ENCODE measurements at regions not wholly inside any gene's neighbourhood (a gene's known extent, or its start where the extent isn't known, plus 50 kb on each side); places are given as distances from the start of the nearest gene placed in this dataset.
"Not testable (repeated sequence)": the region's sequence is repeated elsewhere in the genome, so short reads cannot be mapped to it uniquely, and the experiment has no call there.

DNA sequence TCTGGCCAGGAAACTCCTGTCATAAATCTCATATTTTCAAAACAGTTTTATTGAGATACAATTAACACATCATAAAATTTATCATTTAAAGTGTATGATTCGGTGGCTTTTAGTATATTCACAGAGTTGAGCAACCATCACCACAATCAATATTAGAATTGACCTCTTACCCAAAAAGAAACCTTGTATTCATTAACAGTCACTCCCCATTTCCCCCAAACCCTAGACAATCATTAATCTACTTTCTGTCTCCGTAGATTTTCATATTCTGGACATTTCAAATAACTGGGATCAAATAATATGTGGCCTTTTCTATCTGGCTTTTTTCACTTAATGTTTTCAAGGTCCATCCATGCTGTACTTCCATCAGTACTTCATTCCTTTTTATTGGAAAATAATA lies 145.7 kb upstream of the RORA start:
- H3K36me3 Mint-ChIP-seq (ENCODE audit: low read depth): no peaks in the 10 kb centered on the region
- H3K27ac Mint-ChIP-seq: no peak overlapping the region
- DNase-seq (no peak), ATAC-seq (no peak)
- ChIA-PET POLR2A (no interaction called here), CTCF (no interaction called here)
- no peak for TF ChIP-seq CTCF (IDR thresholded peaks at IDR 0.05)
- no peaks in the 10 kb centered on the region for H3K4me1 Mint-ChIP-seq (ENCODE audit: low read depth)
- no peaks in the 10 kb centered on the region for H3K9me3 Mint-ChIP-seq
- H3K27me3 Mint-ChIP-seq: peaks cover 14% of the 10 kb centered on the region
- no peak overlapping the region for H3K4me3 Mint-ChIP-seq
- intact Hi-C loops (cut with micrococcal nuclease): no loop called here

DNA sequence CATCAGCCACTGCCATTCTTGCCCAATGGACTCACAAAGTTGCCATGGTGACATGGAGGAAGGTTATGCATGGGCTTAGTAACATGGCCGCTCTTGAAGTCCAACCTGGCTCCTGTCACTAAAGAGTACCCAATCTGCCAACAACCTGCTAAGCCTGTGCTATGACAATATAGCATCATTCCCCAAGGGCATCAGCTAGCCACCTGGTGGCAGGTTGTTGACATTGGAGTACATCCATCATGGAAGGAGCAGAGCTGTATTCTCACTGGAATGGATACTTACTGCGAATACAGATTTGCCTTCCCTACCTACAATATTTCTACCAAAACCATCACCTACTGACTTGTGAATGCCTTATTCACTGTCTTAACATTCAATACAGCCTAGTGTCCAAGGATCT lies 138.9 kb upstream of the RORA start:
- no peak for TF ChIP-seq CTCF (IDR thresholded peaks at IDR 0.05)
- peak; percentile 2 for DNase-seq
- no peak overlapping the region for H3K27ac Mint-ChIP-seq
- ATAC-seq: no peak
- H3K4me3 Mint-ChIP-seq: no peak overlapping the region
- intact Hi-C loops (cut with micrococcal nuclease): no loop called here
- no peaks in the 10 kb centered on the region for H3K4me1 Mint-ChIP-seq (ENCODE audit: low read depth)
- CTCF ChIA-PET: no interaction called here
- peaks cover 10% of the 10 kb centered on the region for H3K27me3 Mint-ChIP-seq
- no peaks in the 10 kb centered on the region for H3K36me3 Mint-ChIP-seq (ENCODE audit: low read depth)
- peaks cover 5% of the 10 kb centered on the region for H3K9me3 Mint-ChIP-seq
- POLR2A ChIA-PET: no interaction called here

GRCh38 chr15:61364871-61365270 lies 135.8 kb upstream of the RORA start:
- CTCF ChIA-PET: no interaction called here
- no peak overlapping the region for H3K4me3 Mint-ChIP-seq
- POLR2A ChIA-PET: no interaction called here
- H3K27me3 Mint-ChIP-seq: peaks cover 14% of the 10 kb centered on the region
- DNase-seq (no peak), ATAC-seq (no peak)
- H3K36me3 Mint-ChIP-seq (ENCODE audit: low read depth): no peaks in the 10 kb centered on the region
- intact Hi-C loops (cut with micrococcal nuclease): no loop called here
- no peak for TF ChIP-seq CTCF (IDR thresholded peaks at IDR 0.05)
- no peaks in the 10 kb centered on the region for H3K4me1 Mint-ChIP-seq (ENCODE audit: low read depth)
- no peak overlapping the region for H3K27ac Mint-ChIP-seq
- peaks cover 5% of the 10 kb centered on the region for H3K9me3 Mint-ChIP-seq

GRCh38 chr15:61362912-61363311 lies 133.8 kb upstream of the RORA start:
- H3K9me3 Mint-ChIP-seq; H3K27ac Mint-ChIP-seq; H3K36me3 Mint-ChIP-seq (ENCODE audit: low read depth); ATAC-seq; CTCF ChIA-PET; POLR2A ChIA-PET; intact Hi-C loops (cut with micrococcal nuclease); H3K4me1 Mint-ChIP-seq (ENCODE audit: low read depth); DNase-seq; H3K4me3 Mint-ChIP-seq: not testable (repeated sequence)
- H3K27me3 Mint-ChIP-seq: peaks cover 16% of the 10 kb centered on the region

- peaks cover 12% of the 10 kb centered on the region for H3K27me3 Mint-ChIP-seq
- no peak overlapping the region for H3K4me3 Mint-ChIP-seq
- H3K4me1 Mint-ChIP-seq (ENCODE audit: low read depth): no peaks in the 10 kb centered on the region
- DNase-seq (no peak), ATAC-seq (no peak)
- ChIA-PET CTCF (no interaction called here), POLR2A (interaction anchor here (0.7 kb wide), 1 partner anchor 514 kb away, joined by 3 read pairs; no protein-coding TSS in a partner anchor)
- H3K36me3 Mint-ChIP-seq (ENCODE audit: low read depth): no peaks in the 10 kb centered on the region
- H3K9me3 Mint-ChIP-seq: no peaks in the 10 kb centered on the region
- H3K27ac Mint-ChIP-seq: no peak overlapping the region
- intact Hi-C loops (cut with micrococcal nuclease): no loop called here
- TF ChIP-seq CTCF (IDR thresholded peaks at IDR 0.05): no peak
Observed at GRCh38 chr15:61344293-61344692, 115.2 kb upstream of the RORA start.

DNA sequence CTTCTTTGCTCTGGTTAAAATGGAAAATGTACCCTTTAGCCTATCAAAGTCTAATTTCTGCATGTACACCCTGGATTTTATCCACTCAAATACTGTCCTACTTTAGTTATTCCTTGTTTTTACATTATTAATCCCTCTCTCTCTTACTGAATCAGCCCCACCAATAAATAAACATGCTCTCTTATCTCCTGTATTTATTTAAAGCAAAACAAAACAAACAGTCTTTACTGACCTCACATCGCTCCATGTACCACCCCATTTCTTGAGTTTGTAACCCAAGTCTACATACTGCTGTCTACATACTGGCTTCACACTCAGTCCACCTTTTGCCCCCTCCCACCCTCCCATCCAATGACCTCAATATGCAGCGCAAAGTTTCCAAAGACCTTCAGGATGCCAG lies 113.3 kb upstream of the RORA start:
- no peak for TF ChIP-seq CTCF (IDR thresholded peaks at IDR 0.05)
- CTCF ChIA-PET: no interaction called here
- ATAC-seq: no peak
- POLR2A ChIA-PET: no interaction called here
- DNase-seq: no peak
- Mint-ChIP-seq H3K4me3 (no peak overlapping the region), H3K27me3 (peaks cover 14% of the 10 kb centered on the region), H3K27ac (no peak overlapping the region), H3K36me3 (ENCODE audit: low read depth) (no peaks in the 10 kb centered on the region), H3K9me3 (no peaks in the 10 kb centered on the region), H3K4me1 (ENCODE audit: low read depth) (no peaks in the 10 kb centered on the region)
- intact Hi-C loops (cut with micrococcal nuclease): no loop called here

Data from activated CD8-positive, alpha-beta T cell treated with anti-CD3 and anti-CD28 coated beads for 36 hours (primary cell).